ENCODE measurements at regions not wholly inside any gene's neighbourhood (a gene's known extent, or its start where the extent isn't known, plus 50 kb on each side); places are given as distances from the start of the nearest gene placed in this dataset.

GRCh38 chr10:129042776-129043595 is 424.1 kb upstream of the MGMT start:
- no peak overlapping the region for H3K4me3 ChIP-seq (ENCODE audit: low read depth, low read length)
- no peak for DNase-seq (ENCODE audit: low read depth)
- TF ChIP-seq CTCF (IDR thresholded peaks at IDR 0.05; ENCODE audit: insufficient read depth, low read length) = no peak

GRCh38 chr10:129043691-129044090 is 423.4 kb upstream of the MGMT start:
- TF ChIP-seq CTCF (IDR thresholded peaks at IDR 0.05; ENCODE audit: insufficient read depth, low read length) = no peak
- no peak overlapping the region for H3K4me3 ChIP-seq (ENCODE audit: low read depth, low read length)
- no peak for DNase-seq (ENCODE audit: low read depth)

GRCh38 chr10:129045599-129045998 is 421.4 kb upstream of the MGMT start:
- peak overlapping the region; percentile 51 for H3K4me3 ChIP-seq (ENCODE audit: low read depth, low read length)
- TF ChIP-seq CTCF (IDR thresholded peaks at IDR 0.05; ENCODE audit: insufficient read depth, low read length) = no peak

GRCh38 chr10:129046065-129046681 is 420.9 kb upstream of the MGMT start:
- TF ChIP-seq CTCF (IDR thresholded peaks at IDR 0.05; ENCODE audit: insufficient read depth, low read length) = no peak
- peak; percentile 86 for DNase-seq (ENCODE audit: low read depth)
- peak overlapping the region; percentile 51 for H3K4me3 ChIP-seq (ENCODE audit: low read depth, low read length)

More at GRCh38 chr10:129045599-129045998, 421.4 kb upstream of the MGMT start:
- no peak for DNase-seq (ENCODE audit: low read depth)

- TF ChIP-seq CTCF (IDR thresholded peaks at IDR 0.05; ENCODE audit: insufficient read depth, low read length) = no peak
- DNase-seq (ENCODE audit: low read depth) = peak; percentile 45
- peak overlapping the region; percentile 23 for H3K4me3 ChIP-seq (ENCODE audit: low read depth, low read length)
Observed at GRCh38 chr10:129046962-129047361, 420.1 kb upstream of the MGMT start.

GRCh38 chr10:129047600-129047999 is 419.4 kb upstream of the MGMT start:
- DNase-seq (ENCODE audit: low read depth) = no peak
- H3K4me3 ChIP-seq (ENCODE audit: low read depth, low read length) = no peak overlapping the region
- no peak for TF ChIP-seq CTCF (IDR thresholded peaks at IDR 0.05; ENCODE audit: insufficient read depth, low read length)

Measured in fibroblast of the aortic adventitia (primary cell).